ENCODE measurements at regions not wholly inside any gene's neighbourhood (a gene's known extent, or its start where the extent isn't known, plus 50 kb on each side); places are given as distances from the start of the nearest gene placed in this dataset.

DNA sequence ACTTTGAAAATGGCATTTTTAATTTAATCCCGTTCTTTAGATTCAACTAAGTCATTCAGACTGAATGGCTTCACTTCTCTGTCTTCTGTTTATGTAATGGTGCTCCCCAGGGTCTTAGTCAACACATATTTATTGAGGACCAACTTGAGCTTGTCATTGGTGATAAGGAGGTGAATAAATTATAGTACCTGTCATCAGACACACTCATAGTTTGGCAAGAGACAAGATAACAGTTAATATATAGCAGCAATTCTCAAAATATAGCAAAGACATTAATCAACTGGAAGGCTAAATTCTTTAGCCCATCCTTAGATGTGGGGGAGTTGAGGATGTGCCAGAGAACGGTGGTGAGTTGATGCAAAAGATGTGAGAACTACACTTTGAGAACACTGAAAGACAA is 78.4 kb downstream of the MACIR start:
- DNase-seq = no peak

GRCh38 chr5:103333376-103333775 is 74.8 kb downstream of the MACIR start:
- DNase-seq = no peak

GRCh38 chr5:103330875-103331274 is 72.3 kb downstream of the MACIR start:
- no peak for DNase-seq

All from CD4-positive, alpha-beta T cell treated with Interleukin-17A for 1 hour (primary cell).